GM18502 (cell line): ENCODE measurements at regions not wholly inside any gene's neighbourhood (a gene's known extent, or its start where the extent isn't known, plus 50 kb on each side); places are given as distances from the start of the nearest gene placed in this dataset.

ENCODE experiments used
- ATAC-seq: cut with Tn5 transposase; IDR thresholded peaks from one replicate; pipeline ENCODE4 v1.9.1; 2021; ENCODE audit warnings: mild to moderate bottlenecking; ENCODE audit not compliant: unreplicated experiment, poor library complexity

GRCh38 chr6:41428336-41428995 is 93.1 kb downstream of the NCR2 start:
- no peak for ATAC-seq

- no peak for ATAC-seq
These were observed 93.6 kb downstream of the NCR2 start for GRCh38 chr6:41428996-41429421.

- no peak for ATAC-seq
These were observed 94.4 kb downstream of the NCR2 start for GRCh38 chr6:41429506-41430504.

GRCh38 chr6:41430875-41431274 is 95.5 kb downstream of the NCR2 start:
- no peak for ATAC-seq

GRCh38 chr6:41432280-41432679 is 96.9 kb downstream of the NCR2 start:
- no peak for ATAC-seq

GRCh38 chr6:41434803-41435481 is 99.5 kb downstream of the NCR2 start:
- ATAC-seq: no peak

GRCh38 chr6:41437604-41438003 is 102.2 kb downstream of the NCR2 start:
- ATAC-seq: no peak

GRCh38 chr6:41438746-41439145 is 103.3 kb downstream of the NCR2 start:
- ATAC-seq: no peak

GRCh38 chr6:41439524-41440418 is 104.4 kb downstream of the NCR2 start:
- ATAC-seq: peak; percentile 65

GRCh38 chr6:41440958-41441357 is 105.2 kb upstream of the FOXP4 start:
- ATAC-seq: no peak

GRCh38 chr6:41441598-41442351 is 104.4 kb upstream of the FOXP4 start:
- no peak for ATAC-seq

- no peak for ATAC-seq
These were observed 103.9 kb upstream of the FOXP4 start for GRCh38 chr6:41442352-41442672.

- ATAC-seq: no peak
These were observed 103.2 kb upstream of the FOXP4 start for GRCh38 chr6:41442800-41443501.

GRCh38 chr6:41443616-41444525 is 102.3 kb upstream of the FOXP4 start:
- ATAC-seq: no peak

GRCh38 chr6:41445261-41445660 is 100.9 kb upstream of the FOXP4 start:
- ATAC-seq: no peak

GRCh38 chr6:41446132-41446531 is 100.0 kb upstream of the FOXP4 start:
- no peak for ATAC-seq

GRCh38 chr6:41446907-41447545 is 99.2 kb upstream of the FOXP4 start:
- ATAC-seq: no peak
